Stimulated activated CD8-positive, alpha-beta memory T cell treated with anti-CD3 and anti-CD28 coated beads, Interleukin-15, amount 100 ng/mL, for 24 hours (primary cell): ENCODE measurements at regions not wholly inside any gene's neighbourhood (a gene's known extent, or its start where the extent isn't known, plus 50 kb on each side); places are given as distances from the start of the nearest gene placed in this dataset.

Source experiments
- DNase-seq: peaks from one replicate; pipeline ENCODE4 v3.0.0-alpha.2; 2020; ENCODE audit warnings: low read depth

DNA sequence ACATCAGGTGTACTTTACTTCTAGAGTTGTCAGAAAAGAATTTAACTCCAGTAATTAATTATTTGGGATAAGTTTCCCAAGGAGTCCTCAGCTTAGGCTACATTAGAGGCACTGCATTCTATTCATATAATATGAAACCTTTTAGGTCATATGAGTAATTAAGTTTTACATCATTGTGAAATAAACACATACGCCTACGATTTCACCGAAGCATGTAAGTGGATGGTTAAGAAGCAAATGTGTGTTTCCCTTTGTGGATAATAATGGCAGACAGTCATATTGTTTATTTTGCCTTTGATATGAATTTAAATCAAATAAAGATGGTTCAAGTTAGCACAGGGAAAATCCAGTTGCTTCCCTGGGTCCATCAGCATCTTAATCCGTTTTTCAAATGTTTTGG is 535.9 kb upstream of the ATP11B start:
- no peak for DNase-seq

DNA sequence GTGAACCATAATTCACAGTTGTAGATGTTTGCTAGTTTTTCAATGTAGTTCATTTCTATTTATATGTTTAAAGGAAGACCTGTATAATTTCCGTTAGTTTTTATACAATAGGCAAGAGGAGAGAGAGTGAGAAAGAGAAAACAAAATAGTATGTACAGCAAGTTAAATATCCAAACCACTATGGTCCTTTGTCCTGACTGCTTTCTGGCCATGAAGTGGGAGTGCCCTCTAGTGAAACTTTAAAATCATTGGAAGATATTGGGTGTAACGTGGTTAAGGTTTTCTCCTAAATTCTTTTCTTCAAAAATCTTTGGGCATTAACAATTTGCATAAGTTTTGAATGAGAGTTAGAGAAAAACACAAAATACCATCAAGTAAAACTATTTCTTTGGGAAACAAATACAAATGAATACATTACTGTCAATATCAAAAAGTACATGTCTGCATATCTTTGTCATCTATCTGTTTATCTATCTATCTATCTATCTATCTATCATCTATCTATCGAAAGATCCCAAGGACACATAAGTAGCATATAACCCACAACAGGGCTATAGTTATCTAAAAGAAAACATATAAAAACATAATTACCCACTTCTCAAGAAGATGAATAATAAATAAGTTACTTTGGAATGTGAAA is 534.6 kb upstream of the ATP11B start:
- no peak for DNase-seq

DNA sequence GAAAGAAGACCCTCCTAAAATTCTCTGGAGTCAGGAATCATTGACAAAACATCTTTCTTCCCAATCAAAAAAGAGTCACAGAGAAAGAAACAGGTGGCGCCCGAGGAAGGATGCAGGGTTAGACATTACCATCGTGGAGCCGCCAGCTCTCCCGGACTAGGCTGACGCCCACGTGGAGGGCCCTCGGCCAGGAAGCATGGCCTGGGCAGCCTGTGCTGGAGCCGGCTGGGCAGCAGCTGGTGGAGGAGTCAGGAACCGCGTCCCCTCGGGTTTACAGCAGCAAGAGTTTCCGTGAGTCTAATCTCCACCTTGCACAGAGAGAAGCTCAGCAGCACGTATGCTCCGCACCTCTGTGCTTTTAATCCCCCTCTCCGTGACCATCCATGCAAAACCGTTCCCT is 533.7 kb upstream of the ATP11B start:
- no peak for DNase-seq

DNA sequence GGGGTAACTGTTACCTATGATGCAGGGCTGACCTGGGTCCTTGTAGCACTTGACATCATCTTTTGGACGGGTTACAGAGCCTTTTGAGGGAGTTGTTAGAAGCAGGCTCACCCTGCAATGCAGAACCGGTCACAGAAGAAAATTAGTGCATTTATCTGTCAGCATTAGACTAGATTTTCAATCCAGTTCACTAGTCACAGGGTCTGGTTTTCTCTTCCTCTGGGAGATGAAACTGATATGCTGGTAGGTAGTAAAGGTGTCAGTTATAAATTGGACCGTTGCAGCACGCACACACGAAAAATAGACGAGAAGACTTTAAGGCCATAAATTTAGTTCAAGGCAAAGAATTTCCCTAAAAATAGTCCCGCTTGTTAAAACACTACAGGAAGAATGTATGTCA is 532.3 kb upstream of the ATP11B start:
- no peak for DNase-seq

GRCh38 chr3:182268711-182269110 is 524.6 kb upstream of the ATP11B start:
- DNase-seq: no peak

DNA sequence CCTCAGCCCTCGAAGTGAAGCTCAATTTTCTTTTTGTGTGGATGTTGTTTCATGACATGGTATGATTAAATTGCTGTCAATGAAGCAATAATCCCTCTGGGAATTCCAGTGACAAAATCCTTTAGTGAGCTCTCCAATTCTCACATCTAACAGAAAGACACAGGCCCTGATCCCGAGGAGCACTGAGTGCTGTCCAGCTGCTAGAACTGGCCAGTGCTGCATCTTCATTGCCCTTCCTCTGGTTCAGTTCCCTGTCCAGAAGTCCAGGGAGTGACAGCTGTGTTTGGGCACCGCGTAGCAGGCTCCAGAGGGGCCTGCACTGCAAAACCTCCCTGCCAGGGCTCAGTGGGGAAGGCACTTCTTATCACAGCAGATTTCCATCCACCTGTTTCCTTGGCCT is 516.8 kb upstream of the ATP11B start:
- DNase-seq: no peak

GRCh38 chr3:182284793-182285192 is 508.5 kb upstream of the ATP11B start:
- DNase-seq: no peak

DNA sequence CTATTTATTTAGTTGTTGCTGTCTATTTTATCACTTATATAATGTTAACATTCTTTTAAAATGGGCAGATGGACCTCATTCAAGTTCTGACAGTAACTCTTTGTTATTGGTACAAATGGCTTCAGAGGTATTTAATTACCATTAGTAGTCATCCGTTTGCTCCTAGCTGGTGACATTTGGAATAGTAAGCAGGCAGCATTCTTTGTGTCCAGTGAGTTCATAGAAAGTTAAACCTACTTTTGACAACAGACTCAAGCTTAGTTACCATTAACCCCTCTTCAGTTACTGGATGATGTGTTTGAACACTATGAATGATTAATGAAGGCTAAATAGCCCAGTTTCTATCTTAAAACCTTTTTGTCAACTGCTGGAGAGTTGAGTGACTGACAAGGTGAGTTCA is 500.7 kb upstream of the ATP11B start:
- DNase-seq: no peak

GRCh38 chr3:182294256-182294655 is 499.0 kb upstream of the ATP11B start:
- DNase-seq: no peak

GRCh38 chr3:182294696-182295095 is 498.6 kb upstream of the ATP11B start:
- no peak for DNase-seq

DNA sequence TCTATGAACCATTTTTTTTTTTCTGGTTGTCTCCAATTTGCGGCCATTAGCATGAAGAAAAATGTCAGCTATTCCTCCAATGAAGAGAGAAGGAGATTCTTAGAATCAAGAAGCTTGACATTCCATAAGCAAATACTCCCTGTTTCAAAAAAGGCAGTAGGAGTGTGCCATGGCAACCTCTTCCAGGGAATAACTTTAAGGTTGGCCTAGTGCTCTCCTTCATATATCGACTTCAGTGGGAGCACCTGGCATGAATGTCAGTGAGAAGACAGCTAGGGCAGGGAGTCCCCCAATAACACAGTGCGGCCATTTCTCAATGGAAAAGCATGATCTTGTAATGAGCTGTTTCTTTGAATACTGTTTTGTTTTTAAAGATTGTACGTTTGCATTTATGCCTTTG is 493.0 kb upstream of the ATP11B start:
- DNase-seq: no peak

DNA sequence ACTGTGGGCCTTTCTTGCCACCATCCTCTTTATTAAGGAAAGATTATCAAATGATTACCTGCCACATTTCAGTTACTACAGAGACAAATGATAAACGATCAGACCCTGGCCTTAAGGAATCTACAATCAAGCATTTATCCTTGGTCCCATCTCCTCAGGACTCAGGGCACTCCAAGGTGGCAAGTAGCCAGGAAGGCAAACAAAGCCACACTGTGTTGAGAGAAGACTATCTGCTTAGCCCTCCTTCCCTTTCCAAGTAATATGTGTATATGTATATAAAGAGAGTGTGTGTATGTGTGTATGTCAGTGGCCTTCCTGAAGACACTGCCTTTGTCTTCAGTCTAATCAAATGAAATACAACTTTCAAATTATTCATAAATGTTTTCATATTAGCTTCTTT is 490.1 kb upstream of the ATP11B start:
- no peak for DNase-seq

DNA sequence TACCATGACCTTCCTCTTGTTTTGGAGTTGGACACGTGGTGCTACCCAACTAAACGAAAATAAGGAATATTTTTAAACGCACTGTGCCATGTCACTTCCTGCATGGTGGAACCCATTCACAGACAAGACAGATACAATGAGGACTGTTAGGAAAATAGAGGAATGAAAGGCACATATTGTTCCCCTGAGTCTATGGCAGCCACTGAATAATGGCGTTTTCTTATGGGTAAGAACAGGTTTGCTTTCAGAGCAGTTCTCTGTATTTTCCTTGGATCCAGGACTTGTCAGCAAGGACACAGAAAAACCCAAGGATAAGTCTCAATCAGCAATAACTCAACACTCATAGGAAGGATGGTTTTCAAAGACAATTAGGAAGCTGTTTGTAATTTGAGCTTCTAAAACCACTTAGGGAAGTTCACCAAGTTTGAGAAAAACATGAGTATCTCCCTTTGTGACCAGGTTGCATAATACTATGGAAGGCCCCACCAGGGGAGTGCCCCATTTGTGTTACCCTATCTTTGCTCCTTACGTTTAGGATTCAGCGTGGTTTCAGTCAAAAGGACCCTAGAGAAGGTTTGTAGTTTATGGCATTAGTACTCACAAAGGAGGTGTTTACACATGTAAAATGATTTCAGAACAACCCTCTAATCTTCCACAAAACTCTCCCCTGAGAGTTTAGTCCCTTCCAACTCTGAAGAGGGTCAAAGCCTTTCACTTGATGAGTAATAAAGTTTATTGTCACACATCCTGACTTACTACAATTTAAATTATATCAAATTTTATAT is 487.2 kb upstream of the ATP11B start:
- DNase-seq: no peak

- DNase-seq: no peak
Observed at GRCh38 chr3:182308328-182308727, 485.0 kb upstream of the ATP11B start.

DNA sequence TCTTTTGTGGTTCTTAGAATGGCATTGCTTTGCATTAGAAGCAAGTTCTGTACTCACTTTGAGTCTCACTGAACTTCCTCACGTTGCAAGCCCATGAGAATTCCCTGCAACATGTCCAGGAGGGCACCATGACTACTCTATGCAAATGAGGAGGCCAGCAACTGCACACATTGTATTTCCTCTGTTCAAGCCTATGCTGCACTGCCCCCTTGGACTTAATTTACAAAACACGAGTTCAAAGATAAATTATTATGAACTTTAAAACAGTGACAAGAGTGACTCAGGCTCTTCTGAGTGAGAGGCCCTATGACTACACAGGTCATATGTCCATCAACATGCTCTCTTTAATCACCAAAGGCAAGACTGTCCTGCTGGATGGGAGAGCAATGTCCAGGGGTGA is 484.2 kb upstream of the ATP11B start:
- no peak for DNase-seq

DNA sequence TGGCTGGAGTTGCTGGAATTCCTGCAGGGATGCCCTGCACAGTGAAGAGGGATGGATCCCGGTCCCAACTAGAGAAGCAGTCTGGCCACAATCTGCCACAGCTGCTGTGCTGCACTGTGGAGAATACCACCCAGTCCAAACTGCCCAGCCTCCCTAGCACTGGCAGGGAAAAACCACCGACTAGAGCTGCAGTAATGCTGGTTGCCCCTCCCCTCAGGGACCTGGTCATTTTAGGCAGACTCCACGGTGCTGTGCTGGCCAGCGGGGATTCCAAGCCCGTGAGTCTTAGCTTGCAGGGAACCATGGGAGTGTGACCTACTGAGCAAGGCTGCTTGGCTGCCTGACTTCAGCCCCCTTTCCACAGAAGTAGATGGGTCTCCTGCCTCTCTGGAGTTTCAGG is 478.0 kb upstream of the ATP11B start:
- DNase-seq: no peak

DNA sequence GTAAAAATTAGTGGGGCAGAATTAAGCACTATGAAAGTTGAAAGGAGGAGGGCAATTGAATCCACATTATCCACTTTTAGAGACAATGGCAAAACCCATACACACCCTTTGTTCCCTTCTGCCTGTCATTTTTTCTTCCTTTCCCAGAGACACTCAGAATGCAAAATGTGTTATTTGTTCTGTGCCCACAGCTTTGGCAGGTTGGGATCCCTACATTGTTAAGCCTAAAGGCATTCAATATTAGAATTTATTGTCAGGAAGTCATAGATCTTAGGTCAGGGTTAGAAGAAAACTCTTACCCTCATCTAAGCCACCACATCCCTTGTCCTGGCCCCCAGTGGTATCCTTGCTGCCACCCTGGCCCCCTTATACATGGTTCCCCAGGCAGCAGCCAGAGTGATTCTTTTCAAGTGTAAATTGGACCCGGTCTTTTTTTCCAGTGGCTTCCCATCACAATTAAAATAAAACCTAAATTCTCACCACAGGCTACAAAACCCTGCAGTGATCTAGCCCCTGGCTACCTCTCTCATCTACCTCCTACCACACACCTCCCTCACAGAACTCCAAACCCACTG is 470.1 kb upstream of the ATP11B start:
- no peak for DNase-seq

- no peak for DNase-seq
Observed at GRCh38 chr3:182323898-182324297, 469.4 kb upstream of the ATP11B start.

- DNase-seq: no peak
Observed at GRCh38 chr3:182325213-182325950, 467.9 kb upstream of the ATP11B start.

- DNase-seq: no peak
Observed at GRCh38 chr3:182327196-182327681, 466.1 kb upstream of the ATP11B start.

- DNase-seq: no peak
Observed at GRCh38 chr3:182330646-182331045, 462.7 kb upstream of the ATP11B start.

GRCh38 chr3:182331341-182331740 is 462.0 kb upstream of the ATP11B start:
- no peak for DNase-seq

DNA sequence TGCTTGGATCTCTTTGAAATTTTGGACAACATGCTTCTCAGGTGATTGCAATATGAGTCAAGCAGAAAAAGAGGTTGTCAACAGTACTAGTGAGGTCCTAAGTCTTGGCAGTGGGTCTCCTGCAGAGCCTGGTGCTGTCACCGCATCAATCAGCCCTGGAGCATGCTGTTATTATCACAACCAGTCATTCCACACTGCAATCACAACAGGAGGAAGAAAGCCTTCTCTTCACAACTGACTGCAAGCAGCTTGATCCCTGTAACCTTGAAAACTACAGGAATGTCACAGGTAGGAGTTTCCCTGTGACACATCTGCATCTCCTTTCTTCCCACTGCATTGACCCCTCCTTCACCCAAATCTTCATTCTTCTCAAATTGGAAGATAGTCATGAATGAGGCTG is 451.1 kb upstream of the ATP11B start:
- DNase-seq: no peak
